NCI-H226 (cell line): ENCODE measurements at regions not wholly inside any gene's neighbourhood (a gene's known extent, or its start where the extent isn't known, plus 50 kb on each side); places are given as distances from the start of the nearest gene placed in this dataset.

Experiments used
- DNase-seq: peaks from one replicate; pipeline ENCODE4 v3.0.0-alpha.2; 2015

DNA sequence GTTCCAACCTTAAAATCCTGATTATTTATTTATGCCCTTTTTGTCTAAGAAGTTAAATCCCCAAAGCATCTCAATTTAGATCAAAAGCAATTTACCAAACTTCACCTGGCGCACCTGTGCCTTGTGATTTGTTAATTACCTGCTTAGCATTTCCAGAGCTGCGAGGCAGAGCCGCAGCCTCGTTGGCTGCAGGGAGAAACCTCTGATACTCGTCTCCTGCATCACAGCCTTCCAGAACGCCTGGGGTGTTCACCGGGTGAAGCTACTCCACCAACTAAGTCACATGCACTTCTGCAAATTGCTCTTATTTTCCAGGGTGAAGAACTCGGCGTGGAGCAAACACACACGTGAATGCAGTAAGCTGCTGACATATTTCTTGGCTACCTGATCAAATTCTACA, 198.1 kb upstream of the RNF32 start:
- DNase-seq = no peak

DNA sequence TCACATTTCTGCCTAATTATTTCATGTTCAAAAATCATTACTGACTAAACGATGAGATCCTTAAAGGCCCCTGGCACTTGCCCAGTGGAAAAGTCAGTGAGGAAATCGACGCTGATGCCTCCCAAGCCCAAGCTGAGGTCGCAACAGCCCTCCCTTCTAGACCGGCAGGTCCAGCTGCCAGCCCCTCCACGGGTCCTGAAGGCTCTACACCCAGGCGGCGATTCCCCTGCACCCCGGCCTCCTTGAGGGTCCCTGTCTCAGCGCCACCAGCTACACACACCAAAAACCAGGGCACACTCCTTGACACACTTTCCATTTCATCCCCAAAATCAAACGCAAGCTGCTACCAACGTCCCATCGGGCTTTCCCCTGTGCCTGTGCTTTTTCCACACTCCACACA, 200.1 kb upstream of the RNF32 start:
- DNase-seq = no peak

DNA sequence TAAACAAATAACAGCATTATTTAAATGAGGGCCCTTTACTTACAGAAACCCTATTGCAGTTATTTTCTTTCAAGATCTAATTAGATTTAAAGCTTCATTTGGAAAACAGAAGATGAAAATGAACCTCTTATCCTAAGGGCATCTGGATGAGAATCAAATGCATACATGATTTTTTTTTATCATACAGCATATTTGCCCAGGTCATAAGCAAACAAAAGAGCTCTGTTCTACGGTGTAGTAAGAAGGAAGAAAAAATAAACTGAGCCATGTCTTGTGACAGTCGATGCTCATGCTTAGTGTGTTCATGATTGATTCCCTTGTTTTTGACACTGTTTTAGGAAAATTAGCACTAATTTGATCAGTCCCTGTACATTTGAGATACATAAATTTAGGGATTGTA, 202.6 kb upstream of the RNF32 start:
- DNase-seq = no peak

DNA sequence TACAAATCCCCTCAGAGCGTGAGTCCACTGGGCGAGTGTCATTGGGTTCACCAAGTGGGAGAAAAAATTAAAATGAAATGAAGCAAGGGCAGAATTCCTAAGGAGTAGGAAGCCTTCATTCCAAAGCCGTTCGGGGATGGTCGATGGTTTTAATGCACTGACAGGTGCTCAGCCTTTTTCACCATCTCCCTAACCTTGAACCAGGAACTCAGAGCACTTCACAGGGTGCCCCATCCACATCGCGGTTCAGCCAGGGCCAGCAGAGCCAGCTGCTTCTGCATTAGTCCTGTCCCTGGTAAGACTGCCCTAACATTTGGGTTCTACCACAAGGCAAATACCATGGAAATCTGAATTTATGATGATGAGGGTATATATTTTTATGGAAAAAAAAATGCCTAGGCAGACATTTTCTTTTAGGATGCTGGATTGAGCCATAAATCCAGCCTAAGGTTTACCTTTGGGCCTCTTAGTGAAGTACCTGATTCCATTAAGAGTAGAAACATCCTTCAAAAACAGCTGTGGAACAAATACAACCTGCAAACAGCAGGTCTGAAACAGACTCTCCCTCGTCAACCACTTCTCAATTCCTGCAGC, 203.5 kb upstream of the RNF32 start:
- DNase-seq = no peak

DNA sequence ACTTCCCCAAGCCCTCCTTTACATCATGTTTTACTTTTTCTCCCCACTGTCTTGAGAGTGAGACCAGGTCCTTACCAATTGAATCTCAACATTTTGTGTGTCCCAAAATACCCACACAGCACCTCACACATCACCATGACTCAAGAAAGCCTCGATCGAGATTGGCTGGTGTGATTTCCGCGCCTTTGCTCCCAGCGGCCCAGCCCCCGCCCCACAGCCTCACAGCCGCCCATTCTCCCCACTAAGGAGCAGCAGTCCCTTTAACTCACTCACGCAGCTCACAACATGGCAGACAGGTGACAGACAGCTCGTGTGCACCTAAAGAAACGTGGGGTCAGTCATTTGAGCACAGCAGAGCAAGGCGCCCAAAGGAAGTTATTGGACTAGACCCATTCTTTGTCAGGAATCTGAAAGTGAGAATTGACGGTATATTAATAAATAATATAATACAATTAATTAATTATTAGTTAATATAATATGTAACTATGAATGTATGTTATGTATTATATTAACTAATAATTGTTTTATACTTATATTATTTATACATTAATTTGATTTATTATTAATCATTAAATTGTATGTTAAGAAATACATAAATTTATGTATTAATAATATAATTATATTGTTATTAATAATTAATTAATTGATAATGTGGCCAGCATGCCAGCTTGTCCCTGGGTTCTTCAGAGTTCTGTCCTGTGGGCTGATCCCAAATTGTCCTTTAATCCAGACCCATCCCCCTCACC, 204.9 kb upstream of the RNF32 start:
- no peak for DNase-seq

DNA sequence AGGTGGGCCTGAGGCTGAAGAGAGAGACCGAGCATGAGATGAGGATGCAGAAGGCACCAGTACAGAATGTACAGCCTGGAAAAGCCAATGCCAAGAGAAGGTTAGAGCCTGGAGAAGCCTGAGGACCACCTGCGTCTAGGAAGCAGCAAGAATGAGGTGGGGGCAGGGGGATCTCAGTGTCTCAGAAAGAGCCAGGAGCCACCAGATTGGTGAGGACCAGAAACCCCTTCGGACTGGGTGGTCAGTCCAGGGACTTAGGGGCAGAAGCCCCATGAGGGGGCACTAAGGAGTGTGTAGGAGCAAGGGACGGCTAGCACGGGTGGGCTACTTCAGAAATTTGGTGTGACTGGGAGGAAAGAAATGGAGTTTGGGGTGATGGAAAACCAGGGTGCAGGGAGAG, 205.9 kb upstream of the RNF32 start:
- no peak for DNase-seq

DNA sequence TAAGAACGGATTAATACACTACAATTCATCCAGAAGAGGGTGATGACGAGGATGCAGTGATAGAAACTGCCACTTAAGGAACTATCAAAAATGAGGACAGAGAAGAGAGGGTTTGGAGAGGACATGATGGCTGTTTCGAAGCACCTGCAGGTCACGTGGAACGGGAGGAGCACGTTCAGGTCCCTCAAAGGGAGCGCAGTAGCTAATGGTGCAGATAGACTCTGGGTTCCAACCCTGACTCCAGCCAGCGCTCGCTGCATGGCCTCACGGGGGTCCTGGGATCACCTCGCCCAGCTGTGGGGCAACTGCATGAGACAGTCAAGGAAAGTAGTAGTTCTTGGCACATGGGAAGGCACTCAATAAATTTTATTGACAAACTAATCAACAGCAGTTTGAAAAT, 208.6 kb upstream of the RNF32 start:
- no peak for DNase-seq

DNA sequence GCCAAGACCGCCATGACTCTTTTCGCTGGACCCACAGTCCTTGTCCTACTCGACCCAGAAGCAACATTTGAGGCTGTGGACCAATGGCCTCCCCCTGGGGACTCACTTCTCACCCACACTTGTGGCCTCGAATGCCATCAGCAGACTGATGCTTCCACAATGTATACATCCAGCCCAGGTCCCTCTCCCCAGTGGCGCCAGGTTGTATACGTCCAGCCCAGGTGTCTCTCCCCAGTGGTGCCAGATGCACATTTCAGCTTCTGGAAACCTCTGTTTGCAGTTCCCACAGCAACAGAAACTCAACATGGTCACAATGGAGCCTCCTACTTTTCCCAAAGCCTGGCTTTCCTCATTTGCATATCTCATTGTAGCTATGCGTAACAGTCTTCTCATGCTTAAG, 210.5 kb upstream of the RNF32 start:
- no peak for DNase-seq

DNA sequence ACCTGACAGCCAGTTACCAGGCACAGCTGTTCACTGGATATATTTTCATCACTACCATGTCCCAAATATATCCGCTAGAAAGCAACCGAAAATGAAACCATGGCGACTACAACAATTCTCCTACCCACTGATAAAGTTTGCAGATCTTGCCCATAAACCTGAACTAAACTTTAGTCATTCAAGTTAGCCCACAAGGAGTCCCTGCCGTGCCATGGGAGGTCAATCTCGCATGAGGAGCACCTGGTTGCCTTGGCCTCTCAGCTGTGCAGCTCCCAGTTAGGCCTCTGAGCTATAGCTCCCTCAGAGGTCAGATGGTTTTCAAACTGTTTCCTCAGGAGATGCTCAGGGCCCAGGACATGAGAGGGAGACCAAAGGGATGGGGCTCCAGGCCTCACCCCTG, 211.1 kb upstream of the RNF32 start:
- no peak for DNase-seq

DNA sequence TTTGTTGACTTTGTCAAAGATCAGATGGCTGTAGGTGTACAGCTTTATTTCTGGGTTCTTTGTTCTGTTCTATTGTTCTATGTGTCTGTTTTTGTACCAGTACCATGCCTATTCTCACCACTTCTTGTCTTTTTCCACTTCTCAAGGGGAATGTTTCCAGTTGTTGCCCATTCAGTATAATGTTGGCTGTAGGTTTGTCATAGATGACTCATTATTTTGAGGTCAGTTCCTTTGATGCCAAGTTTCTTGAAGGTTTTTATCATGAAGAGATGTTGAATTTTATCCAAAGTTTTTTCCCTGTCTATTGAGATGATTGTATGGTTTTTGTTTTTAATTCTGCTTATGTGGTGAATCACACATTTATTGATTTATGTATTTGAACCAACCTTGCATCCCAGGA, 216.7 kb upstream of the RNF32 start:
- no peak for DNase-seq

DNA sequence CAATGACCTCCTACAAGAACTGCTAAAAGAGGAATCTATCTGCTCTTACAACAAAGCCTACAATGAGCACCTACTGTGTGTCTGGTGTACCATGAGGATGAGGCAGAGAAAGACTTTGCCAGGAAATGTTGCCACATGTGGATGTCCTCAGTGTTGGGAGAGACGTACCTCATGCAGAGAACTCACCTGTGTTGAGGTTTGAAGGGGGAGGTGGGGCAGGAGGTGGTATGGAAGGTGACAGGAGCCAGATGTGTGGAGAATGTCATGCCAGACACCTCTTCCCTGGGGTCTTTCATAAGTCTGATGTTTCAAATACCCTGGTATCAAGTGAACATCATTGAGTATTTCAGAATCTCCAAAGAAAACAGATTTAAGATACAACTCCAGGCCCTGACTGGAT, 220.1 kb upstream of the RNF32 start:
- no peak for DNase-seq

DNA sequence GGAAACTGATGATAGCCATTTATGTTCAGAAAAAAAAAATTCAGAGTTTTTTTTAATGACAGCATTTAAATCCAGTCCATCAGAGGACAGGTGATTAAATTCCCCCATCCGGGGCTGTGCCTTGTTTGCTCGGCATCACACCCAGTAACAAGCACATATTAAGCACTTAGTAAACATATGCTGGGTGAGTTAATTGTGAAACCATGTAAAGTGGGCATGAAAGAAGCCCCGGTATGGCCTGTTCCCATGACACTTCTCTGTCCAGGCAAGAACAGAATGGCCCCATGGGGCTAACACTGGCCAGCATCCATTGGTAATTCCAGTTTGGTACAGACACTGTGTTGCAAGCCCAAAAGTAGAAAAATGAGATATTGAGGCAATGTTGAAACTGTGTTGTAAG, 220.8 kb upstream of the RNF32 start:
- DNase-seq = no peak

DNA sequence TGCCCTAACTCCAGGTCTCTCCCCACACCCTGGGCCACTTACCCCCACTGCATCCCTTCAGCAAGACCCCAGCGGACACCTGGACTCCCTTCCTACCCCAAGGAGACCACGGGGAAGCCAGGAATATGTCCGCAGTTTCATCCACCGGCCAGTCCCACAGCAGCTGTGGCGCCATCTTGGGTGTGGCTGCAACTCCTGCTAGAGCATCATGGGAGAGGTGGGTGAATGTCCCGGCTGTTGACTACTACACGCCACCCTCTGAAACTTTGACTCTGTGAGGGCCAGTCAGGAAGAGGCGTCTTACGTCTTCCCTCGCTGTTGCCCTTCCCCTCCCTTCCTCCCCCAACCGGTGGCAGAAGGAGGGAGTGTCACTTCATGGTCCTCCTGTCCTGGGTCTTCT, 238.3 kb upstream of the RNF32 start:
- DNase-seq = no peak

DNA sequence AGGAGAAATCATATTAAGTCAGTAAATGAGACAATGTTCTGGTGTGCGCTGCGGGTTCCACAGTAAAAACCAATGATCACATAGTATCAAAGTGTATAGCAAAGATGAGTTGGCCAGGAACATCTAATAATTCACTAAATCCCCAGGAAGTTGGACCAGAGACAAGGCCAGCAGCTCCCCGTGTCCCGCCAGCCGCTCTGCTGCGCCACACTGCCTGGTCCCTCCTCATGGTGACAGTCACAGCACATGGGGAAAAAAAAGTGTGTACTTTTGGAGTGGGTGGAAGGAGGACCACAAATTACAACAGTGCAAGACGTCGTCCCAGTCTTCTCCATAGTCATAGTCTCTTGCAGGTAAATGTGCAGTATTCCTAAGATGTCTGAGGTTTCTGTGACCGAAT, 239.0 kb upstream of the RNF32 start:
- no peak for DNase-seq

DNA sequence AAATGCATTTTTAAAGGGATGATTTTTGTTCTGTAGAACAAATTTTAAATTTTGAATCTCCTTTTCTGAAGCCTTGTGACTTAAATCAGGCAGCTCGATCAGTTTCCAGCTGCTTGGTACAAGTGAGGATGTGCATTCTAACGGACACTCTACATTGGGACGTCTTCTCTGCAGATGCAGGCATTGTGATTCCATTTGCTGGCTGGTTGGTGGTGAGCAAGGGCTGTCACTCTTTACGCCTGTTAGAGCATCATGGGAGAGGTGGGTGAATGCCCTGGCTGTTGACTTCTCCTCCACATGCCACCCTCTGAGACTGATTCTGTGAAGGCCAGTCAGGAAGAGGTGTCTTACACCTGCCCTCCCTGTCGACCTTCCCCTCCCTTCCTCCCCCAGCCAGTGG, 240.5 kb upstream of the RNF32 start:
- no peak for DNase-seq

DNA sequence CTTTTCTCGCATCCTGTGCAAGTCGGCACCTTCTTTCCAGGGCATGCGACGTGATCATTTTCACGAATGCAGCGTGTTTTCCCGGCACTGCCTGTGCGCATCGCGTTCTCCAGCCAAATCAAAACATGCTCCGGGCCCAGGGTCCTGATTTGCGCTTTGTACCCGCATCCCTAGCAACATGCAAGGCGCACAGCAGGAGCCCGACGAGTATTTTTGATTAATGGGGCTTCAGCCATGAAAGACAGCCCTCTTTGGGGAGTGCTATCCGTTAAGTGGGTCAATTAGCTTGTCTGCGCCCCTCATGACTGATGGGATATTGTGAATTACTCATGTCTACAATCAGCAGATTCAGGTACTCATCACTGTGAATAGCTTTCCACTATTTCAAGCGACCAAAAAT, 243.3 kb upstream of the RNF32 start:
- no peak for DNase-seq

DNA sequence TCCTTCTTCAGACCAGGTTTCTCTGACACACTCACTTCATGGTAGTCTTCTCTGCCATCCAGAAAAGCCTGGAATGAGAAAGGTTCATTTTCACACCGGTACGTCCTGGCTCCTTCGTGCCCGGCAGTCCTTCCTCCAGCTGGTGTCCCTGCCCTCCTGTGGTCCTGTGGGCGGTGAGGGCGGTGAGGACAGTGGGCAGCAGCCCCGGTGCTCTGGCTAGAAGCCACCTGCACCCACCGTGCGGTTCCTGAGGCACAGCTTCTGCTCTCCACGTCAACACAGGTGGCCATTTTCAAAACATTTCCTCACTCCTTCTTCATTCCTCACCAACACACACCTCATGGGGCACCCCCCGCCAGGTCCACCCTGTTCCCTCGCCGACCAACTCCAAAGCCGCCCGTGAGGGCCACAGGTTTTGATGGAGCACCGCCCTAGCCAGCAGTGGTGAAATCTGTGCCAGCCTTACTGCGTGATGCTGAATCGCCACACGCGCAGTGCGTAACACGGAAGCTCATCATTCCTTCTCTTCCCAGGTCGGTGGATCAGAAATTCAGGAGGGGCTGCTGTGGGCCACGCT, 251.4 kb upstream of the RNF32 start:
- DNase-seq = no peak

DNA sequence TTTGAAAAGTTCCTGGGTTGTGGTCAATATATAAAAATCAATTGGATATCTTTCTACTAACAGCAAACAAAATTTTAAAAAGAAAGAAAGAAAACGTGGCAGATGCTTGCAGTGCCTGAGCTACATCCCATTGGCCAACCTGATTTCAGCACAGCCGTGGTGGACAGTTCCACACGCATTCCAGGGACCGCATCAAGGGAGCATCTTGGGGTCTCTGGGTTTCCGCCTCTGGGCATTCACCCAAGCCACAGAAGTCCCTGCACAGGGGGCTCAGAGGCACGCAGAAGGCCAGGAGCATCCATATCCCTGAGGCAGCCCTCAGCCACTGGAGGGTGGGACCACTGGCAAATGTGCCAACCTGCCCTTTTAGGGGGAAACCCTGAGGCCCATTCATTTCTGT, 254.5 kb upstream of the RNF32 start:
- no peak for DNase-seq

DNA sequence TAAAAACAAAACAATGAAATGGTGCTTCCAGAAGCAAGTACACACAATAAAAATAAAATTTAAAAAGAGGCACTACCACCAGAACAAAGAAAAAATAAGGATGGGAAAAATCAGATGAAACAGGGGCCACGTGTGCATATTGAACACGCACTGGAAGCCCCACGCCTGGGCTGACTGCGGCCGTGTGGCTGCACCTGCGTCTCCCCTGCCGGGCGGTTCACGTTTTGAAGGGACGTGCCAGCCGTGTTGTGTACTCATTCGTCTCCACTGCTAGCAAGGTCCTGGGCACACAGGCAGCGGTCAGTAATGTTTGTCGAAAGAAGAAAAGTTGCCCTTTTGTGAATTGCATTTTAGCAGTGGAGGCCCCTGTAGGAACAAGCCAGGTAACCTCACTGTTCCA, 255.9 kb upstream of the RNF32 start:
- DNase-seq = no peak

DNA sequence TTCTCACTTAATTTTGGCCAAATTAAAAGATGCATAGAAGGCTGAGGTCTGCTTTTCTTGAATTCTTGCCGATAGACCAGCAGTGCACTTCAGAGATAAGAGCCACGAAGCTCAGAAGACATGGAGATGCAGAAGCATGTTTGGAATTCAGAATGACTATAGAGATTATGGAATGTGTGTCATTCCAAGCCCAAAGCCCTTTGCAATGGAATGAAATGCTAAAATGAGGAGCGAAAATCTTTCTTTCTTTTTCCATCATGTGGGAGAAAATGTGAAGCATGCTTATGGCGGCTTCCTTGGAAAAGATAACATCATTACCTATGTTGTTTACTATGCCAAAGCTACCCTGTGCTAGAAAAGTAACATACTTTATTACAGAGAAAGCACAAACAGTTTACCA, 257.0 kb upstream of the RNF32 start:
- DNase-seq = no peak

DNA sequence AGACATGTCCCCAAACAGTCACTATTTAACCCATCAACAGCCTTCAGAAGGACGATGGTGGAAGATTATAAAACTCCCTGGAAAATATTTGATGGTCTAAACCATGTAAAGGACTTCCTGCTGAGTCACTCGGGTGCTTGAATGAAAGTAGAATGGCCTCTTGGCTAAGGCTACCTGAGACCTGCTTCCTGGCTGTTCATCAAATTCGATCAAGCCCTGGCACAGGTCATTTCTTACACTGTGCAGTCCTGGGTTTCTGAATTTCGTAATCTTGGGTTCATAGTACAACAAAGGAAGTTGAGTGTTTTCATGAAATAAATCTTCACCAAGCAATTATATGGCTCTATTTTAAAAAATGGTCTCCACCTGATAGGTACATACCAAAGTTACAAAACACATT, 260.3 kb upstream of the RNF32 start:
- DNase-seq = no peak

DNA sequence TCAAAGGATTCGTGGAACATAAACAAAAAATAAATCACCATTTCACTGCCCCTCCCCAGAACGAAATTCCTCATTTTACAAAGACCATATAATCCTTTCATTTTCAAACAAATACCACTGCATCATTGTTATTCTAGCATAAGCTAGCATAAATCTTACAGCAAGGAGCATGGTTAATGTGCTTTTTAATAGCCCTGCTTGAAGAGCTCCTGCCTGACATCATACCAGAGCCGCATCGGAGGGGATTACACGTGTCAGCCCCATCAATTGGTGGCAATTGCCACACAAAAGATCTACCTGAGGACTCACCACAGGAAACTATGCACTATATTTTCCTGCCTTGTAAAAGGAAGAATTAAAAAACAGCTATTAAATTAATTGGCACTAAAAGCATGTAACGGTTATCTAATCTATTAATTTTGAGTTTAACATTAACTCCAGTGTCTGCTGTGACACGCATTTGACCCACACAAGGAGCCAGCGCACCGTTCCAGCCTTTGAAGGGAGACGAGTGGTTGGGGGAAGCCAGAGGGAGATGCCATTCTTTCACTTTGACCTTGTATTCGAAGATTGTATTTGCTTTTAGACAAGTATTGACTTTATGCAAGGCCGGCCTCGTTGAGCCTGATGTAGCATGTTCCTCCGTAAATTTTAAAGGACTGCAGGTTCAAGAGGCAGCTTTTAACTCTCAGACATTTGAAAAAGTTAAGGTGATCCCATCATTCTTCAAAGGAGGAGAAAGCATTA, 261.1 kb upstream of the RNF32 start:
- no peak for DNase-seq

DNA sequence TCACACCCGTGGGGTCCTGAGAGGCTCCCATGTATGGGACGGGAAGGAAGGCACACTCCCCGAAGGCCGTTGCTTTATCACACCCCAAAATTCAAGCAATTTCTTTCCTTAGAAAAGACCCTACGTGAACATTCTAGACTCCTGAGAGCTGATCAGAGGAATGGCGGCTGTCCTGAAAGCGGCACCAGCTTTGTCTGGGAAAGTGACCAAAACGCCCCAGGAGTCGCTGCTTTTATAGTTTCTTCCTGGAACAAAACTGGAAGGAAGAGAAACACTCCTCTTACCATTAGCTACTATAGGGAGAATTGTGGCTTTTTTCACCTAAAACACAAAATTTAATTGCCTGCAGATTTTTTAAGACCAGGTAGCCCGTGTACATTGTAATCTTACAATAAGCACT, 261.8 kb upstream of the RNF32 start:
- DNase-seq = no peak

DNA sequence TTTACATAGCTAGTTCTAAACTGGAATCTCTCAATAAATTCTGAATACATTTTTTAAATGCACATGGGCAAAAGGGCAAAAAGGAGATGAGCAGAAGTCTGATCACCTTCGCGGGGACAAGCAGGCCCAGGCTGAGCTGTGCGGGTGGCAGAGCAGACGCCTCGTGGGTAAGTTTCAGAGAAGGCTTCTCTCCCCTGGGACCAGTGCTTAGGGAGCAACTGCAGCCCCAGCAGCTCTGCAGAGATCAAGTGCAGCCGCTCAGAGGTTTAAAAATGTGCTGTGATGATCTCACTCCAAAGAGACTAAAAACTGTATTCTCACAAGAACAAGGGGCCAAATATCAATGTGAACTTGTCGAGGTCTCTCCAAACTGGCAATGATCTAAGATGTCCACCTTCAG, 264.3 kb upstream of the RNF32 start:
- DNase-seq = no peak
